Nephron progenitor cell (in vitro differentiated cells): ENCODE measurements at regions not wholly inside any gene's neighbourhood (a gene's known extent, or its start where the extent isn't known, plus 50 kb on each side); places are given as distances from the start of the nearest gene placed in this dataset.

ENCODE experiments used
- DNase-seq: peaks from one replicate; pipeline ENCODE4 v3.0.0; 2021
- H3K27ac Mint-ChIP-seq: 2 replicates; pipeline ENCODE4 v1.8.0; 2021; ENCODE audit warnings: mild to moderate bottlenecking, moderate library complexity, mixed read lengths
- H3K27me3 Mint-ChIP-seq: 2 replicates; pipeline ENCODE4 v1.8.0; 2021; ENCODE audit warnings: mild to moderate bottlenecking, low read depth, mixed read lengths; ENCODE audit not compliant: poor library complexity
- H3K36me3 Mint-ChIP-seq: 2 replicates; pipeline ENCODE4 v1.8.0; 2021; ENCODE audit warnings: low read depth, mixed read lengths
- H3K4me1 Mint-ChIP-seq: 2 replicates; pipeline ENCODE4 v1.8.0; 2021; ENCODE audit warnings: mixed read lengths
- H3K4me3 Mint-ChIP-seq: 2 replicates; pipeline ENCODE4 v1.8.0; 2021; ENCODE audit warnings: mild to moderate bottlenecking, moderate library complexity, mixed read lengths
- H3K9me3 Mint-ChIP-seq: 2 replicates; pipeline ENCODE4 v1.8.0; 2021; ENCODE audit warnings: mild to moderate bottlenecking, moderate library complexity, mixed read lengths
- TF ChIP-seq, protein P1 (sequence below): fragments of 200-600 bp; sonication (generic); IDR thresholded peaks from 2 replicates; pipeline ENCODE4 v1.5.0; 2021; ENCODE audit warnings: antibody characterized with exemption

DNA sequence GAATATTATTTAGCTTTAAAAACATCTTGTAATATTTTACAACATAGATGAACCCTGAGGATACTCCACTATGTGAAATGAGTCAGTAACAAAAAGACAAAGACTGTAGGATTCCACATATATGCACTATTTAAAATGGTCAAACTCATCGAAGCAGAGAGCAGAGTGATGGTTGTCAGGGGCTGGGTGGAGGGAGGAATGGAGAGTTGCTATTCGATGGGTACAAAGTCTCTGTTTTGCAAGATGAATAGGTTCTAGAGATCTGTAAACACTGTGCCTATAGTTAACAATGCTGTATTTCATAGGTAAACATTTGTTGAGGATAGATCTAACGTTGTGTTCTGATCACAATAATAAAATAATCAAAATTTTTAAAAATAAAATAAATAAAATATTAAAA is 1675.9 kb upstream of the CELF4 start:
- peaks cover 3% of the 10 kb centered on the region for H3K9me3 Mint-ChIP-seq
- TF ChIP-seq, protein P1, sequence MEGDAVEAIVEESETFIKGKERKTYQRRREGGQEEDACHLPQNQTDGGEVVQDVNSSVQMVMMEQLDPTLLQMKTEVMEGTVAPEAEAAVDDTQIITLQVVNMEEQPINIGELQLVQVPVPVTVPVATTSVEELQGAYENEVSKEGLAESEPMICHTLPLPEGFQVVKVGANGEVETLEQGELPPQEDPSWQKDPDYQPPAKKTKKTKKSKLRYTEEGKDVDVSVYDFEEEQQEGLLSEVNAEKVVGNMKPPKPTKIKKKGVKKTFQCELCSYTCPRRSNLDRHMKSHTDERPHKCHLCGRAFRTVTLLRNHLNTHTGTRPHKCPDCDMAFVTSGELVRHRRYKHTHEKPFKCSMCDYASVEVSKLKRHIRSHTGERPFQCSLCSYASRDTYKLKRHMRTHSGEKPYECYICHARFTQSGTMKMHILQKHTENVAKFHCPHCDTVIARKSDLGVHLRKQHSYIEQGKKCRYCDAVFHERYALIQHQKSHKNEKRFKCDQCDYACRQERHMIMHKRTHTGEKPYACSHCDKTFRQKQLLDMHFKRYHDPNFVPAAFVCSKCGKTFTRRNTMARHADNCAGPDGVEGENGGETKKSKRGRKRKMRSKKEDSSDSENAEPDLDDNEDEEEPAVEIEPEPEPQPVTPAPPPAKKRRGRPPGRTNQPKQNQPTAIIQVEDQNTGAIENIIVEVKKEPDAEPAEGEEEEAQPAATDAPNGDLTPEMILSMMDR, result no peak
- H3K4me1 Mint-ChIP-seq, result peaks cover 7% of the 10 kb centered on the region
- no peaks in the 10 kb centered on the region for H3K36me3 Mint-ChIP-seq
- no peak overlapping the region for H3K4me3 Mint-ChIP-seq
- no peaks in the 10 kb centered on the region for H3K27me3 Mint-ChIP-seq
- H3K27ac Mint-ChIP-seq, result no peak overlapping the region
- DNase-seq, result no peak

DNA sequence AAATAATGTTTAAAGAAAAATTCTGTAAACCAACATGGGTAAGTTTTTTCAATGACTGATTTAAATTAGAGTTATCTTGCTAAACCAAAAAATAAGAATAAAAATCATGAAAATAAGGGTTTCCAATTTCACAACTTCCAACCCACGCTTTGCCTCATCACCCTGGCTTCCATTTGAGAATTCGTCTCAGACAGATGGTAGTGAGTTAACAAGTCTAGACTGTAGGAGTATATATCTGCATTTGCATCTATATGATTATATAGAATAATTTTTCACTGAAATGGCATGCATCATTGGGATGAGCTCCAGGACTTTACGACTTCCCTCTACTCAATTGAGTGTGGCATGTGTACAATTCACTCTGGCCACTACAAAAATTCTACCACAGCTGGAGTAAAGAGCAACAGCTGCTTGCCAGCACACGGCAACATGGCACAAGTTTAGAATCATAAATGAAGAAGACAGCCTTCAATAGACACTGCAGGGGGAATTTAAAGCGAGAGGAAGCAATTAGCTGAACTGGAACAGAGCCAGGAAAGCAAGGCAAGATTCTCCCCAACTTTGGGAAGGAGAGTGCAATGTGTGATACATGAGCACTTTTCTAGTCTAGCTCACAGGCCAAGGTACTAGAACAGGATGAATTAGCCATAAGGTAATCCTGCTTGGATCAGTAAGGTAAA is 1673.5 kb upstream of the CELF4 start:
- H3K4me1 Mint-ChIP-seq, result peaks cover 7% of the 10 kb centered on the region
- no peaks in the 10 kb centered on the region for H3K27me3 Mint-ChIP-seq
- H3K27ac Mint-ChIP-seq, result no peak overlapping the region
- H3K9me3 Mint-ChIP-seq, result peaks cover 16% of the 10 kb centered on the region
- TF ChIP-seq, protein P1, result no peak
- no peak for DNase-seq
- H3K4me3 Mint-ChIP-seq, result no peak overlapping the region
- peaks cover 6% of the 10 kb centered on the region for H3K36me3 Mint-ChIP-seq

DNA sequence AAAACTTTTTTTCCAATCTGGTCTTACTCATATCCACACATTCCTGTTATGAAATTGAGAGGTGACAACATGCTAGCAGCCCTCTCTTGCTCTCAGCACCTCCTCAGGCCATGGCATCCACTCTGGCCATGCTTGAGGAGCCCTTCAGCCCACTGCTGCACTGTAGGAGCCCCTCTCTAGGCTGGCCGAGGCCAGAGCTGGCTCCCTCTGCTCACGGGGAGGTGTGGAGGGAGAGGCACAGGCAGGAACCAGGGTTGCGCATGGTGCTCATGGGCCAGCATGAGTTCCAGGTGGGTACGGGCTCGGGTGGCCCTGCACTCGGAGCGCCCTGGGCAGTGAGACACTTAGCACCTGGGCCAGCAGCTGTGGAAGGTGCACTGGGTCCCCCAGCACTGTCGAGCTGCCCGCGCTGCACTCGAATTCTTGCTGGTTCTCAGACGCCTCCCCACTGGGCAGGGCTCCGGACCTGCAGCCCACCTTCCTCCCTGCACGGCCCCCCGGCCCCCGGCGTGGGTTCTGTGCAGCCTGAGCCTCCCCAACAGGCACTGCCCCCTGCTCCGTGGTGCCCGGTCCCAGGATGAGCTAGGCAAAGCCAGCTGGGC is 1669.6 kb upstream of the CELF4 start:
- Mint-ChIP-seq H3K9me3 (peaks cover 31% of the 10 kb centered on the region), H3K4me1 (peaks cover 6% of the 10 kb centered on the region), H3K36me3 (peaks cover 12% of the 10 kb centered on the region), H3K4me3 (no peak overlapping the region), H3K27ac (no peak overlapping the region), H3K27me3 (no peaks in the 10 kb centered on the region)
- TF ChIP-seq, protein P1, result no peak
- no peak for DNase-seq

DNA sequence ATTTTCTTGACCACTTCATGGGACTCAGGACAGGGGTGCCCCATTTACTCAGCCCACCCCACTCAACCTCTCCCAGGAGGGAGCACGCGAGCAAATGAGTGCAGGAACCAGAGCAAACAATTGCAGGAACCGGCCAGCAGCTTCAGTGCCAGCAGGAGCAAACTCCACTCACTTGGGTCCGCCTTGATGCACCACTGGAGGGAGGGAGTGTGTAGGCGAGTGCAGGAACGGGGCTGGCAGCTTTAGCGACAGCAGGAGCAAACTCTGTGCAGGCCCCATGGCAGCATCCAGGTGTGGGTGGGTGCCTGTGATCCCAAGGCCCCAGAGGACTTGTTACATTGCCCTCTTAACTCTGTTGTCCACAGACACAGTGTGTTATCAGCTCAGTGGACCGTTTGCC is 1667.3 kb upstream of the CELF4 start:
- peaks cover 20% of the 10 kb centered on the region for H3K36me3 Mint-ChIP-seq
- H3K4me1 Mint-ChIP-seq, result peaks cover 10% of the 10 kb centered on the region
- TF ChIP-seq, protein P1, result no peak
- peaks cover 39% of the 10 kb centered on the region for H3K9me3 Mint-ChIP-seq
- no peak overlapping the region for H3K27ac Mint-ChIP-seq
- H3K27me3 Mint-ChIP-seq, result no peaks in the 10 kb centered on the region
- DNase-seq, result no peak
- H3K4me3 Mint-ChIP-seq, result no peak overlapping the region

DNA sequence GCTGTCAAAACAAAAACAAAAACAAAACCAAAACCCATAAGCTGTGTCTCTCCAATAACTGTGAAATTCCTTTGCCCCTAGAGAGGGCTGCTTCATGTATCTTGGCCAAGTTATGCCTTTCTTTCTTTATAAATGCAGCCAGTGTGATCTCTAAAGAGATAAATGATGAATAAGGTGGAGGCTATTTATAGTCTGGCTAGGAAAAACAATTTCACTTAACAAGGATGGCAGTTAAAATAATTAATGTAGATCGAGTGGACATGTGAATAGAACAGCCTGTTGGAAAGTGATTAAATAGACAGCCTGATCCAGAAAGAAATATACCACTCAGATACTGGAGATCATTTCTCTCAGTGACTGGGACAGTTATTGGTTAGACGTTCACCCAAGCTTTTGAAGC is 1666.9 kb upstream of the CELF4 start:
- Mint-ChIP-seq H3K36me3 (peaks cover 20% of the 10 kb centered on the region), H3K27ac (no peak overlapping the region)
- DNase-seq, result no peak

More for the DNA sequence above, 1666.9 kb upstream of the CELF4 start:
- H3K9me3 Mint-ChIP-seq, result peaks cover 39% of the 10 kb centered on the region
- peaks cover 10% of the 10 kb centered on the region for H3K4me1 Mint-ChIP-seq
- TF ChIP-seq, protein P1, result no peak
- H3K27me3 Mint-ChIP-seq, result no peaks in the 10 kb centered on the region
- H3K4me3 Mint-ChIP-seq, result no peak overlapping the region
